MCF 10A (cell line): ENCODE measurements at regions not wholly inside any gene's neighbourhood (a gene's known extent, or its start where the extent isn't known, plus 50 kb on each side); places are given as distances from the start of the nearest gene placed in this dataset.

ENCODE experiments used
- BruUV-seq: library from RNA; stranded (reverse); fragments of 400-500 nt; replicated peaks from 2 replicates; lab custom pipeline; 2021; lab: Mats Ljungman, UMichigan
- CTCF ChIA-PET: fragments of 300-600 bp; sonication (Branson Sonifier 250); formaldehyde crosslinking; extraction: SDS; loops from one replicate; lab custom pipeline; 2021; ENCODE audit warnings: antibody characterized with exemption, inconsistent platforms; lab: Yijun Ruan, JAX
- POLR2A ChIA-PET: fragments of 300-600, 350-650 bp; sonication (Branson Sonifier 250); formaldehyde crosslinking; extraction: SDS; loops from one replicate; lab custom pipeline; 2020; ENCODE audit warnings: antibody characterized with exemption, inconsistent platforms; lab: Yijun Ruan, JAX
- DNase-seq: peaks from one replicate; pipeline ENCODE4 v3.0.0-alpha.2; 2018; ENCODE audit not compliant: unreplicated experiment
- H3K27ac Mint-ChIP-seq: one replicate; pipeline ENCODE4 v1.8.0; 2022; ENCODE audit warnings: mild to moderate bottlenecking, low read depth, mixed read lengths; ENCODE audit not compliant: unreplicated experiment
- H3K27me3 Mint-ChIP-seq: one replicate; pipeline ENCODE4 v1.8.0; 2022; ENCODE audit warnings: mixed read lengths; ENCODE audit not compliant: insufficient read depth, unreplicated experiment
- H3K36me3 Mint-ChIP-seq: one replicate; pipeline ENCODE4 v1.8.0; 2022; ENCODE audit warnings: mild to moderate bottlenecking, moderate library complexity, mixed read lengths; ENCODE audit not compliant: insufficient read depth, unreplicated experiment
- H3K4me1 Mint-ChIP-seq: one replicate; pipeline ENCODE4 v1.8.0; 2022; ENCODE audit warnings: mixed read lengths; ENCODE audit not compliant: insufficient read depth, unreplicated experiment
- H3K4me3 Mint-ChIP-seq: one replicate; pipeline ENCODE4 v1.8.0; 2022; ENCODE audit warnings: mild to moderate bottlenecking, moderate library complexity, mixed read lengths; ENCODE audit not compliant: unreplicated experiment
- H3K9me3 Mint-ChIP-seq: one replicate; pipeline ENCODE4 v1.8.0; 2022; ENCODE audit warnings: mixed read lengths; ENCODE audit not compliant: unreplicated experiment
- intact Hi-C: fragments of 100-400 bp; cut with micrococcal nuclease; formaldehyde crosslinking; loops from 2 replicates; pipeline ENCODE4 v1.14.1; 2022
- TF ChIP-seq, protein P1 (sequence below): fragments of 200-600 bp; IDR thresholded peaks from one replicate; pipeline ENCODE4 v1.8.0; 2022; ENCODE audit warnings: antibody characterized with exemption, mild to moderate bottlenecking; ENCODE audit not compliant: unreplicated experiment

DNA sequence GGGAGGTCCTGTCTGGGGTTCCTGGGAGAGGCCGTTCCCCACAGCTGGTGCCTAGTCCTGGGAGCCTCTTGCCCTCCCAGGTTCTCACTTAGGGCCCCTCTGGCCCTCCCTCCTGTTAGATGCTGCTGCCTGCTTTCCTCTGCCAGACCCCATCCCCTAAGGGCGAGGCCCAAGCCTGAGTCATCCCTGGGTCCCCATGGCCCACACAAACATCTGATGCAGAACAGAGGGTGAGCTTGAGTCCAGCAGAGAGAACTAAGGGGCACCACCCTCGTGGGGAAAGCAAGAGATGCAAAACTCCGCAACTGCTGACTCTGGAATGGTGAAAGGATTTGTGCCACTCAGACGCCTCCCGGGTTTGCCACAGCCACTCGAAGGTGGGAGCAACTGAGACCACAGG is 58.8 kb upstream of the TRPM1 start:
- H3K36me3 Mint-ChIP-seq, result no peaks in the 10 kb centered on the region
- TF ChIP-seq, protein P1, sequence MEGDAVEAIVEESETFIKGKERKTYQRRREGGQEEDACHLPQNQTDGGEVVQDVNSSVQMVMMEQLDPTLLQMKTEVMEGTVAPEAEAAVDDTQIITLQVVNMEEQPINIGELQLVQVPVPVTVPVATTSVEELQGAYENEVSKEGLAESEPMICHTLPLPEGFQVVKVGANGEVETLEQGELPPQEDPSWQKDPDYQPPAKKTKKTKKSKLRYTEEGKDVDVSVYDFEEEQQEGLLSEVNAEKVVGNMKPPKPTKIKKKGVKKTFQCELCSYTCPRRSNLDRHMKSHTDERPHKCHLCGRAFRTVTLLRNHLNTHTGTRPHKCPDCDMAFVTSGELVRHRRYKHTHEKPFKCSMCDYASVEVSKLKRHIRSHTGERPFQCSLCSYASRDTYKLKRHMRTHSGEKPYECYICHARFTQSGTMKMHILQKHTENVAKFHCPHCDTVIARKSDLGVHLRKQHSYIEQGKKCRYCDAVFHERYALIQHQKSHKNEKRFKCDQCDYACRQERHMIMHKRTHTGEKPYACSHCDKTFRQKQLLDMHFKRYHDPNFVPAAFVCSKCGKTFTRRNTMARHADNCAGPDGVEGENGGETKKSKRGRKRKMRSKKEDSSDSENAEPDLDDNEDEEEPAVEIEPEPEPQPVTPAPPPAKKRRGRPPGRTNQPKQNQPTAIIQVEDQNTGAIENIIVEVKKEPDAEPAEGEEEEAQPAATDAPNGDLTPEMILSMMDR, result no peak
- no peaks in the 10 kb centered on the region for H3K9me3 Mint-ChIP-seq
- intact Hi-C loops, result no loop called here
- ChIA-PET CTCF (interaction anchor here (0.6 to 1.4 kb wide), 2 partner anchors 54 to 292 kb away, joined by 3 to 5 read pairs; no protein-coding TSS in a partner anchor), POLR2A (no interaction called here)
- peaks cover 16% of the 10 kb centered on the region for H3K4me1 Mint-ChIP-seq
- no TSS peak for BruUV-seq
- no peak overlapping the region for H3K27ac Mint-ChIP-seq
- DNase-seq, result no peak
- H3K4me3 Mint-ChIP-seq, result no peak overlapping the region
- H3K27me3 Mint-ChIP-seq, result no peaks in the 10 kb centered on the region

GRCh38 chr15:31160740-31161495 is 59.4 kb upstream of the TRPM1 start:
- no TSS peak for BruUV-seq
- POLR2A ChIA-PET, result no interaction called here
- CTCF ChIA-PET, result interaction anchor here (1.4 kb wide), 1 partner anchor 54 kb away, joined by 5 read pairs; no protein-coding TSS in a partner anchor
- TF ChIP-seq, protein P1, result no peak
- Mint-ChIP-seq H3K27ac (no peak overlapping the region), H3K4me3 (no peak overlapping the region), H3K36me3 (no peaks in the 10 kb centered on the region), H3K4me1 (peaks cover 16% of the 10 kb centered on the region), H3K27me3 (no peaks in the 10 kb centered on the region), H3K9me3 (no peaks in the 10 kb centered on the region)
- intact Hi-C loops, result no loop called here
- no peak for DNase-seq

DNA sequence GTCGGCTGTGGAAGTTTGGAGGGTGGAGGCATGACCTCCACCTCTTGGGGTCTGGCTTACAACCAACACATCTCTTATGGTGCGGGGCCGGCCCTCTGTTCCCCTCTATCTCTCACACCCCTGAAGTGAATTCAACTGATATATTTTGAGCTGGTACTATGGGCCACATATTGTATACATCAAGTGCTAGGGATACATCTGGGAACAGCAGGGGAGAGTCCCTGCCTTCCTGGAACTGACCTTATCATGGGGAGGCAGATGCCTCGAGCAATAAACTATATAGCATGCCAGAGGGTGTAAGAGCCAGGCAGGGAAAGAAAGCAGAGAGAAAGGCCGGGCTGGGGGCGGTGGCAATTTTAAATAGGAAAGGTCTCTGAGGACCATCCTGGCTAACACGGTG is 60.4 kb upstream of the TRPM1 start:
- H3K4me1 Mint-ChIP-seq, result peaks cover 16% of the 10 kb centered on the region
- H3K36me3 Mint-ChIP-seq, result no peaks in the 10 kb centered on the region
- intact Hi-C loops, result no loop called here
- no peak for DNase-seq
- no peaks in the 10 kb centered on the region for H3K9me3 Mint-ChIP-seq
- TF ChIP-seq, protein P1, result no peak
- POLR2A ChIA-PET, result no interaction called here
- no peaks in the 10 kb centered on the region for H3K27me3 Mint-ChIP-seq
- H3K27ac Mint-ChIP-seq, result no peak overlapping the region
- no TSS peak for BruUV-seq
- CTCF ChIA-PET, result no interaction called here
- no peak overlapping the region for H3K4me3 Mint-ChIP-seq

DNA sequence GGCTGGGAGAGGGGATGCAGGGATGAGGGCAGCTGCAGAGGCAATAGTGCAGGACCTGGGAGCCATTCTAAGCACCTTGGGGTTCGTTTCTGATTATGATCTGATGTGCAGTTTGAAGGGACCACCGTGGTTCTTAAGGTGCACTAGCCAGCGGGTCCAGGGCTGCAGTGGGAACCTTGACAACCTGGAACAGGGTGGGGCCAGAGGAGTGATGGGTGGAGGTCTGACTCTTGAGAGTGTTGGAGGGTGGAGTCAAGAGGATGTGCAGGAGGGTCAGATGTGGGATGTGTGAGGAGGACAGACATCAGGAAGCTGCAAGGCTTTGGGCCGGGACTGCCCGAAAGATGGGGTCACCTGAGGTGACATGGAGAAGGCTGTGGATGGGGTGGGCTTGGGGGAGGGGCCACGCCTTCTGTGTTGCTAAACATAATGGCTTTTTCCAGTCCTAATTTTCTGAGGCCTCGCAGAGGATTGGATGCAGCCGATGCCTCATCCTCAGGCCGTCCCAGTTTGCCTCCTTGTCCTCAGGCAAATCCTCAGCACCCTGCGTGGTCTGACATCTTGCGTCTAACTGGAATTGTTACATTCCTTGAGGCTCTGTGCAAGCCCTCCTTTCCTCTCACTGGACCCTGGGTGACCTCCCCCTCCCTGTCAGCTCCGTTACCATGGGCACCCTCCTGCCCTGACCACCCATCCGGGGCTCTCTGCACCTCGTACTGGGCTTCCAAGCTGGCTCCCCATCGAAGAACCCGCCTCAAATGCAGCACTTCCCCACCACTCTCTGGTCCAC is 61.4 kb upstream of the TRPM1 start:
- POLR2A ChIA-PET, result interaction anchor here (1.0 kb wide), 1 partner anchor 171 kb away, joined by 3 read pairs; no protein-coding TSS in a partner anchor
- DNase-seq, result no peak
- H3K4me3 Mint-ChIP-seq, result no peak overlapping the region
- H3K9me3 Mint-ChIP-seq, result no peaks in the 10 kb centered on the region
- H3K4me1 Mint-ChIP-seq, result peaks cover 16% of the 10 kb centered on the region
- H3K27ac Mint-ChIP-seq, result no peak overlapping the region
- intact Hi-C loops, result no loop called here
- H3K27me3 Mint-ChIP-seq, result no peaks in the 10 kb centered on the region
- H3K36me3 Mint-ChIP-seq, result no peaks in the 10 kb centered on the region
- TF ChIP-seq, protein P1, result no peak
- no TSS peak for BruUV-seq
- CTCF ChIA-PET, result interaction anchor here (0.5 kb wide), 1 partner anchor 12 kb away, joined by 3 read pairs; no protein-coding TSS in a partner anchor
